Small intestine (tissue), 7 donors: ENCODE measurements at regions not wholly inside any gene's neighbourhood (a gene's known extent, or its start where the extent isn't known, plus 50 kb on each side); places are given as distances from the start of the nearest gene placed in this dataset.
"Not testable (repeated sequence)": the region's sequence is repeated elsewhere in the genome, so short reads cannot be mapped to it uniquely, and the experiment has no call there.

Experiments
- DNase-seq, 2 donors: peaks; one replicate each; pipeline versions ENCODE4 v3.0.0 to v3.0.0-alpha.2; 2013
- FAIRE-seq: peaks from 2 replicates; lab custom pipeline; 2012; peaks lifted over from hg19 to GRCh38; lab: Jason Lieb, UNC
- H3K27ac ChIP-seq, 3 donors: one replicate each; pipeline ENCODE4 v1.5.1; 2013; ENCODE audit warnings: low read length in 2 of 3, mild to moderate bottlenecking in 2 of 3, control low read depth in 1 of 3, inconsistent platforms in 1 of 3, low read depth in 1 of 3, moderate library complexity in 1 of 3
- H3K27me3 ChIP-seq, 3 donors: one replicate each; pipeline ENCODE4 v1.6.1; 2013; ENCODE audit warnings: low read length in 3 of 3, inconsistent platforms in 1 of 3; ENCODE audit not compliant: control insufficient read depth in 3 of 3, insufficient read depth in 3 of 3
- H3K36me3 ChIP-seq, 3 donors: one replicate each; pipeline ENCODE4 v1.6.1; 2013; ENCODE audit warnings: low read length in 3 of 3, inconsistent platforms in 1 of 3, low read depth in 1 of 3, mild to moderate bottlenecking in 1 of 3, moderate library complexity in 1 of 3; ENCODE audit not compliant: control insufficient read depth in 3 of 3, insufficient read depth in 2 of 3
- H3K4me1 ChIP-seq, 3 donors: one replicate each; pipeline ENCODE4 v1.6.1; 2013; ENCODE audit warnings: low read length in 2 of 3, inconsistent platforms in 1 of 3, low read depth in 1 of 3, mild to moderate bottlenecking in 1 of 3, moderate library complexity in 1 of 3; ENCODE audit not compliant: control insufficient read depth in 3 of 3, insufficient read depth in 2 of 3
- H3K4me3 ChIP-seq, 3 donors: one replicate each; pipeline ENCODE4 v1.5.1; 2013; ENCODE audit warnings: low read length in 3 of 3, control low read depth in 1 of 3, inconsistent platforms in 1 of 3, low read depth in 1 of 3, mild to moderate bottlenecking in 1 of 3, moderate library complexity in 1 of 3
- H3K9me3 ChIP-seq, 2 donors: one replicate each; pipeline ENCODE4 v1.6.1; 2013; ENCODE audit warnings: low read depth in 1 of 2, low read length in 1 of 2; ENCODE audit not compliant: control insufficient read depth in 2 of 2, insufficient read depth in 1 of 2
- WGBS, 3 donors: extraction: QIAGEN DNeasy Blood & Tissue Kit; methylation state at CpG; one replicate each; pipeline ENCODE4 v1.1.7; 2013; 5-methylcytosine and 5-hydroxymethylcytosine counted together
- donor health status: healthy with polysubstance abuse.
- donor health status: control.
- donor health status: control.
- donor health status: Bipolar disorder and iron deficiency.
- donor health status: healthy.

DNA sequence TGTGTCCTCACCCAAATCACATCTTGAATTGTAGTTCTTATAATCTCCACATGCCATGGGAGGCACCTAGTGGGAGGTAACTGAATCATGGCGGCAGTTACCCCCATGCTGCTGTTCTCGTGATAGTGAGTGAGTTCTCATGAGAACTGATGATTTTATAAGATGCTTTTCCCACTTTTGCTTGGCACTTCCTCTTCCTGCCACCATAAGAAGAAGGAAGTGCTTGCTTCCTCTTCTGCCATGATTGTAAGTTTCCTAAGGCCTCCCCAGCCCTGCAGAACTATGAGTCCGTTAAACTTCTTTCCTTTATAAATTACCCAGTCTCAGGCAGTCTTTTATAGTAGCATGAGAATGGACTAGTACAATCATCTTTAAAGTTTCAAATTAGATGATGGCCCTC, 902.4 kb upstream of the PIK3C3 start:
- FAIRE-seq: no peak
- Histone ChIP-seq H3K4me1 (no peaks in the 10 kb centered on the region), H3K27ac (no peak overlapping the region)

DNA sequence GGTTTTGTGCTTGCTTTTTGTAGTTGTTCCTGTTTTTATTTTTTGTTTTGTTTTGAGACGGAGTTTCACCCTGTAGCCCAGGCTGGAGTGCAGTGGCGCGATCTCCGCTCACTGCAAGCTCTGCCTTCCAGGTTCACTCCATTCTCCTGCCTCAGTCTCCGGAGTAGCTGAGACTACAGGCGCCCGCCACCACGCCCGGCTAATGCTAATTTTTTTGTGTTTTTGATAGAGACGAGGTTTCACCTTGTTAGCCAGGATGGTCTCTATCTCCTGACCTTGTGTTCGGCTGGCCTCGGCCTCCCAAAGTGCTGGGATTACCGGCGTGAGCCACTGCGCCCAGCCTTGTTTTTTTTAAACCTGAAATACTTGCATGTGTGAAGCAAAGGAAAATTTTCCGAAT, 908.8 kb upstream of the PIK3C3 start:
- not testable (repeated sequence) for H3K4me1 ChIP-seq, H3K36me3 ChIP-seq, H3K4me3 ChIP-seq, H3K27me3 ChIP-seq, FAIRE-seq, DNase-seq, H3K27ac ChIP-seq, H3K9me3 ChIP-seq
- 89 to 95% (median 92%) methylated on average over 16 of the region's 16 CpGs for WGBS, 3 donors

More for the DNA sequence above, 902.4 kb upstream of the PIK3C3 start:
- WGBS, 3 donors: 80 to 94% (median 82%) methylated on average over 3 of the region's 3 CpGs
- peaks cover 0 to 2% of the 10 kb centered on the region in 2 donors for H3K9me3 ChIP-seq
- no peaks in the 10 kb centered on the region for H3K27me3 ChIP-seq
- DNase-seq: no peak
- no peaks in the 10 kb centered on the region for H3K36me3 ChIP-seq
- H3K4me3 ChIP-seq: no peak overlapping the region

- Histone ChIP-seq H3K9me3 (no peaks in the 10 kb centered on the region), H3K4me1 (no peaks in the 10 kb centered on the region), H3K27ac (no peak overlapping the region), H3K36me3 (no peaks in the 10 kb centered on the region), H3K4me3 (no peak overlapping the region), H3K27me3 (no peaks in the 10 kb centered on the region)
- no peak for DNase-seq
- WGBS, 3 donors: 70 to 82% (median 76%) methylated on average over 4 of the region's 4 CpGs
- FAIRE-seq: no peak
Observed at GRCh38 chr18:41043876-41044275, 911.2 kb upstream of the PIK3C3 start.

- FAIRE-seq: no peak
- DNase-seq: no peak
- Histone ChIP-seq H3K36me3 (no peaks in the 10 kb centered on the region), H3K4me1 (no peaks in the 10 kb centered on the region), H3K9me3 (no peaks in the 10 kb centered on the region), H3K27ac (no peak overlapping the region), H3K27me3 (no peaks in the 10 kb centered on the region), H3K4me3 (no peak overlapping the region)
Observed at GRCh38 chr18:41042866-41043265, 912.2 kb upstream of the PIK3C3 start.

GRCh38 chr18:41038071-41038470, 917.0 kb upstream of the PIK3C3 start:
- Histone ChIP-seq H3K4me1 (no peaks in the 10 kb centered on the region), H3K27ac (no peak overlapping the region), H3K36me3 (no peaks in the 10 kb centered on the region), H3K27me3 (no peaks in the 10 kb centered on the region), H3K4me3 (no peak overlapping the region), H3K9me3 (no peaks in the 10 kb centered on the region)
- DNase-seq (no peak), FAIRE-seq (no peak)
- 64 to 87% (median 77%) methylated on average over 1 of the region's 1 CpG for WGBS, 3 donors

- Histone ChIP-seq H3K27ac (no peak overlapping the region), H3K9me3 (no peaks in the 10 kb centered on the region), H3K27me3 (no peaks in the 10 kb centered on the region), H3K36me3 (no peaks in the 10 kb centered on the region), H3K4me3 (no peak overlapping the region), H3K4me1 (no peaks in the 10 kb centered on the region)
- 76 to 87% (median 80%) methylated on average over 6 of the region's 6 CpGs for WGBS, 3 donors
- no peak for FAIRE-seq
- DNase-seq: no peak
Observed at GRCh38 chr18:41036346-41036745, 918.7 kb upstream of the PIK3C3 start.

GRCh38 chr18:41034413-41034812, 920.6 kb upstream of the PIK3C3 start:
- Histone ChIP-seq H3K4me1 (no peaks in the 10 kb centered on the region), H3K4me3 (no peak overlapping the region), H3K9me3 (no peaks in the 10 kb centered on the region), H3K27ac (no peak overlapping the region), H3K36me3 (no peaks in the 10 kb centered on the region), H3K27me3 (no peaks in the 10 kb centered on the region)
- 50 to 61% (median 59%) methylated on average over 2 of the region's 2 CpGs for WGBS, 3 donors
- DNase-seq (no peak), FAIRE-seq (no peak)

DNA sequence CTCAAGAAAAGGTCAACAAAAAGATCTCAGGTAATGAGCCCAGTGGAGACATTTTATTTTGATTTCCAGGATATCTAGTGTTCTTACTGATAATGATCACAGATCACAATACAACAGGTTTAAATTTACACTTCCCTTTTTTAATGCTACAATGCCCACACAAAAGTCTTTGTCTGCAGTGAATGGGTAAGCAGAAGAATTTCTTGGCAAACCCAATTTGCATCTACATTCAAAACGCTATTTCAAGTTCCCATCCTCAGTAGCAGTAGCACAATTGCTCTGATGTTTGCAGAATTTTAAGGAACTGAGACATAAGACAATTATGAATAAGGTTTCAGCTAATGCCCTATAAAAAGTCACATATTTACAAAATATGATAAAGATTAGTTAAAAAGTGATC, 929.4 kb upstream of the PIK3C3 start:
- Histone ChIP-seq H3K4me1 (no peaks in the 10 kb centered on the region), H3K27ac (no peak overlapping the region), H3K36me3 (no peaks in the 10 kb centered on the region), H3K27me3 (no peaks in the 10 kb centered on the region), H3K4me3 (no peak overlapping the region), H3K9me3 (no peaks in the 10 kb centered on the region)
- FAIRE-seq: no peak
- no peak for DNase-seq
- 46 to 68% (median 63%) methylated on average over 1 of the region's 1 CpG for WGBS, 3 donors

GRCh38 chr18:41024792-41025191, 930.2 kb upstream of the PIK3C3 start:
- DNase-seq: no peak
- H3K4me3 ChIP-seq: no peak overlapping the region
- no peak overlapping the region for H3K27ac ChIP-seq
- no peaks in the 10 kb centered on the region for H3K9me3 ChIP-seq
- H3K4me1 ChIP-seq: no peaks in the 10 kb centered on the region
- H3K36me3 ChIP-seq: no peaks in the 10 kb centered on the region
- WGBS, 3 donors: 81 to 93% (median 89%) methylated on average over 2 of the region's 2 CpGs
- no peak for FAIRE-seq
- H3K27me3 ChIP-seq: no peaks in the 10 kb centered on the region
